GM19468 (cell line): ENCODE measurements at regions not wholly inside any gene's neighbourhood (a gene's known extent, or its start where the extent isn't known, plus 50 kb on each side); places are given as distances from the start of the nearest gene placed in this dataset.
"Not testable (repeated sequence)": the region's sequence is repeated elsewhere in the genome, so short reads cannot be mapped to it uniquely, and the experiment has no call there.

Experiments used
- ATAC-seq: cut with Tn5 transposase; IDR thresholded peaks from one replicate; pipeline ENCODE4 v1.9.1; 2021; ENCODE audit warnings: mild to moderate bottlenecking, moderate library complexity, moderate number of reproducible peaks; ENCODE audit not compliant: unreplicated experiment; ENCODE audit errors: extremely low read depth

DNA sequence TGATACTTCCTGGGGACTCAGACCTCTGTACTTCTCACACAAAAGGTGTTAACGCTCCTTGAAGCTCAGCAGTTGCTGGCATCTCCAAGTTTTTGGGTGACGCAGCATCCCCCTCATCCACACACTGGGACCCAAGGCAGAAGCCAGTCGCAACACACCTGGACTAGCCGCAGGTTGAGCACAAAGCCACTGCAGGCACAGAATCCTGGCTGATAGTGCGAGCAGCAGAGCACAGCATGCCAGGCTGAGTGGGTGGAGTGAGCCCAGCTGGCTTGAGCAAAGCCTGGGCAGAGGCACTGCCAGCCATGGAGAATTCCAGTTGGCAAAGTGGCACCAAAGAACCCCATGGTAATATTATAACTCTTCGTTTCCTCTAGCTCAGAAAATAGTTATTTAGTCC is 873.2 kb upstream of the NDST4 start:
- no peak for ATAC-seq

DNA sequence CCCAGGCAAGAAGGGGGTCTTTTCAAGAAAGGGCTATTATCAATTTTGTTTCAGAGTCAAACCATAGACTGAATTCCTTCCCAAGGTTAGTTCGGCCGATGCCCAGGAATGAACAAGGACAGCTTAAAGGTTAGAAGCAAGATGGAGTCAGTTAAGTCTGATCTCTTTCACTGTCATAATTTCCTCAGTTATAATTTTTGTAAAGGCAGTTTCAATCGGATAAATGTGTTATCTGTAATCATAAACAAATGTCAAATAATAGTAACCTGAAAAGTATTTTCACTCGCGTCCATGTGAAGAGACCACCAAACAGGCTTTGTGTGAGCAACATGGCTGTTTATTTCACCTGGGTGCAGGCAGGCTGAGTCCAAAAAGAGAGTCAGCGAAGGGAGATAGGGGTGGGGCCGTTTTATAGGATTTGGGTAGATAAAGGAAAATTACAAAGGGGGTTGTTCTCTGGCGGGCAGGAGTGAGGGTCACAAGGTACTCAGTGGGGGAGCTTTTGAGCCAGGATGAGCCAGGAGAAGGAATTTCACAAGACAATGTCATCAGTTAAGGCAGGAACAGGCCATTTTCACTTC is 862.1 kb upstream of the NDST4 start:
- ATAC-seq, result not testable (repeated sequence)

DNA sequence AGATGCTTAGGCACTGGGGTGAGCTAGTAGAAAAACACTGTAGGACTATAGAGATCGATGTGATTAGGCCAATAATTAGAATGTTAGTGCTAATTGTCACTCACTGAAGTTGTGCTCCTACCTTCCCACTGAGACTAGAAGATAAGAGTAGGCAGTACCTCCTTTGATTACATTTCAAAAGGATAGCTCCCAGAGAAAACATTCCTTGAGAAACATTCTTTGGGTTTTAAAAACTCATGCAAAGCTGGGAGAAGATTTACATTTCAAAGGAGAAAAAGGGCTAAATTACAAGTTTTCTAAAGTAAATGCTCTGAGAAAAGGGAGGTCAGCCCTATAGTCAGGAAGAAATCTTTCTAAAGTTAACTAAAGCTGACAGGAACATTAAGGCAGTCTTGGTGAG is 860.3 kb upstream of the NDST4 start:
- no peak for ATAC-seq

DNA sequence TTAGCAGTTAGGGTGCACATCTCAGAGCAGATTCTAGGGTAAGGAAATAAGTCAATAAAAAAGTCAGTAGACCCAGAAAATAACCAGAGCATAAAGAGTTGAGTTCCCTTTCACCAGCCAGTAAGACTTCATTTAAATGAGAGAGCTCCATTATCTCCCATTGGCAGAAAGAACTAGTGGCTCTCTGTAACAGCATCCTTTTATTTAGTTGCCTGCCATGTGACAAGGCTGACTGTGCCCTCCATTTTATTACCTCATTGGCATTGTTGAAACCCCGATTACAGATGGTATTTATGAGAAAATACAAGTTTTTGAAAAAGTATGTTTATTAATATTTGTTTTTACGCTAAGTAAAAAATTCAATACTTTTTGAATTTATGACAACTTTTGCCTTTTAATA is 859.5 kb upstream of the NDST4 start:
- ATAC-seq, result no peak

DNA sequence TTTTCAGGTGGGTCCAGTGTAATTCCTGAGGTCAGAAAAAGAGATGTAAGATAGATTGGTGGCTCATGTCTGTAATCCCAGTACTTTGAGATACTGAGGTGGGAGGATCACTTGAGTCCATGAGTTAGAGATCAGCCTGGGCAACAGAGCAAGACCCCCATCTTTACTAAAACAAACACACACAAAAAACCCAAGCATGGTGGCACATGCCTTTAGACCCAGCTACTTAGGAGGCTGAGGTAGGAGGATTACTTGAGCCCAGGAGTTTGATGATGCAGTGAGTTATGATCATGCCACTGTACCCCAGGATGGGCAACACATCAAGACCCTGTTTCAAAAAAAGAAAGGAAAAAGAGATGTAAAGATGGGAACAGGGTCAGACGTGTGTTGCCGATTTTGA is 857.4 kb upstream of the NDST4 start:
- no peak for ATAC-seq

DNA sequence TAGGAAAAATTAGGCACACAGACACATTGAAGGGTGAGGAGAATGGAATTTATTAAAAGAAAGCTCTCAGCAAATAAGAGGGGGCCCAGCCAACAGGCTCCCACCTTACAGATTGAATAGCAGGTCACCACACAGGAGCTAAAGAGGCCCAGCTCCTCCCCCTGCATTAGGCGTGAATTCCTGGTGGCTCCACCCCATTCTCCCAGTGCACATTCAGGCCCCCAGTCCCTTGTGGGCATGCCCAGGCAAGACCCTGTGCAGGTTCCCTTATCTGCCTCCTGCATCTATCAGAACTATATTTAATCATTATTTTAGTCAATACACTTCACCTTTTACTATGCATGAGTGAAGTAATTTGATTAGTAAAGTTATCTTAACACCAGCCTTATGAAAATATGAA is 856.3 kb upstream of the NDST4 start:
- no peak for ATAC-seq

DNA sequence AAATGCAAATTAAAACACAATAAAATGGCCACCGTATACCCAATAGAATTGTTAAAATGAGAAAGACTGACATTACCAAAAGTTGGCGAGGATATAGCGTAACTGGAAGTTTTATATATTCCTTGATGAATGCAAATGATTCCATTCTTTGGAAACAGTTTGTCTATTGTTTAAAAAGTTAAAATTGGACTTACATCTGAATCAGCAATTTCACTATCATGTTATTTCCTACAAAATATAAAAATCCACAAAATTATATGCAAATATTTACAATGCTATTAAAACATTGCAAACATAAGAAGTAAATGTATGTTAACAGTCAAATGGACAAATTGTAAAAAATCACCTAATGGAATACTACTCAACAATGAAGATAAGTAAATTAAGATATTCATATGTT is 852.2 kb upstream of the NDST4 start:
- no peak for ATAC-seq

DNA sequence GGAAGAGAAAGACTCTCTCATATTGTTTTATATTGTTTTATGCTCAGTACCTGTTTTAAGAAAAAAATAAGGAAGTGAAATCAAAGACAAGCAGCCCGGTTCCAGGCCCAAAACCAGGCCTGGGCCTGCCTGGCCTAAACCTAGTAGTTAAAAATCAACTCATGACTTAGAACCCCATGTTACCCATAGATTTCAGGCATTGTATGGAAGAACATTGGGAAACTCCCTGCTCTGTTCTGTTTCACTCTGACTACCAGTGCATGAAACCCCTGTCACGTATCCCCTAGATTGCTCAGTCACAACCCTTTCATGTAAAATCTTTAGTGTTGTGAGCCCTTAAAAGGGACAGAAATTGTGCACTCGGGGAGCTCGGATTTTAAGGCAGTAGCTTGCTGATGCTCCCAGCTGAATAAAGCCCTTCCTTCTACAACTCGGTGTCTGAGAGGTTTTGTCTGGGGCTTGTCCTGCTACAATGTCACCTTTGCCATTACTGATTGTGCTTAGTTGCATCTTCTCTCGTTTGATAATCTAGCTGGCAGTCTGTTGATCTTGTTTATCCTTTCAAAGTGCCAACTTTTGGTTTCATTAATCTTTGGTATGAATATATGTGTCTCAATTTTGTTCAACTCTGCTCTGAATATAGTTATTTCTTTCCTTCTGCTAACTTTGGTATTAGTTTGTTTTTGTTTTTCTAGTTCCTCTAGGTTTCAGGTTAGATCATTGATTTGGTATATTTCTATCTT is 842.8 kb upstream of the NDST4 start:
- ATAC-seq, result not testable (repeated sequence)

DNA sequence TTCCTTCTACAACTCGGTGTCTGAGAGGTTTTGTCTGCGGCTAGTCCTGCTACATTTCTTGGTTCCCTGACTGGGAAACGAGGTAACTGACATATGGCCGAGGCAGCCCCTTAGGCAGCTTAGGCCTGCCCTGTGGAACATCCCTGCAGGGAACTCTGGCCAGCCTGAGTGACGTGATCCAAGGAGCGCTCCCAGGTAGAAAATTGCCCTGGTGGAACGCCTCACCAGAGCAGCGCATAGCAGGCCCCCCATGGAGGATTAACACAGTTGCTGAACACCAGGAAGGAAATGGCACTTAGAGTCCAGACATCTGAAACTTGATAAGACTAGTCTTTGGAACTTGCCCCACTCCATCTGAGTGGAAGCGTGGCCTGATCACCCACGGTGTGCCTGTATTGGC is 837.4 kb upstream of the NDST4 start:
- no peak for ATAC-seq

DNA sequence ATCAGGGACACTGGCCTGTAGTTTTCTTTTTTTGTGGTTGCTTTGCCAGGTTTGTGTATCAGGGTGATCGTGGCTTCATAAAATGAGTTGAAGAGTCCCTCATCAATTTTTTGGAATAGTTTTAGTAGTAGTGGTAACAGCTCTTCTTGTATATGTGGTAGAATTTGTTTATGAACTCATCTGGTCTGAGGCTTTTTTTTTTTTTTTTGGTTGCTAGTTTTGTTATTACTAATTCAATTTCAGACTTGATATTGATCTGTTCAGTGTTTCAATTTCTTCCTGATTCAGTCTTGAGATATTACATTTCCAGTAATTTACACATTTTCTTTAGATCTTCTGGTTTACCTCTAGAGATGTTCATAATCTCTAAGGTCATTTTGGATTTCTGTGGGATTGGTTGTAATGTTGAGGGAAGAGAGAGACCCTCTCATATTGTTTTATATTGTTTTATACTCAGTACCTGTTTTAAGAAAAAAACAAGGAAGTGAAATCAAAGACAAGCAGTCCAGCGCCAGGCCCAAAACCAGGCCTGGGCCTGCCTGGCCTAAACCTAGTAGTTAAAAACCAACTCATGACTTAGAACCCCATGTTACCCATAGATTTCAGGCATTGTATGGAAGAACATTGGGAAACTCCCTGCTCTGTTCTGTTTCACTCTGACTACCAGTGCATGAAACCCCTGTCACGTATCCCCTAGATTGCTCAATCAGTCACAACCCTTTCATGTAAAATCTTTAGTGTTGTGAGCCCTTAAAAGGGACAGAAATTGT is 836.7 kb upstream of the NDST4 start:
- ATAC-seq, result peak; percentile 48

DNA sequence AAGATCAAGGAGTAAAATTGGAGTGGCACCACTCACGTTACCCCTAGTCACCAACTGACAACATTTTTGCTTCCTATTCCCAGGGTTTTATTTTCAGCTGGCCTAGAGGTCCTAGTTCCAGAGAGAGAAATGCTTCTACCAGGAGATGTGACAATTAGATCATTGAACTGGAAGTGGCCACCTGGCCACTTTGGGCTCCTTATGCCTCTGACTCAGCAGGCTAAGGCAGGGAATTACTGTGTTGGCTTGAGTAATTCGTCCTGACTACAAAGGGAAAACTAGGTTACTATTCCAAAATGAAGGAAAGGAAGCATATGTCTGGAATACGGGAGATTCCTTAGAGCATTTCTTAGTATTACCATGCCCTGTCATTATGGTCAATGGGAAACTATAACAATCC is 831.6 kb upstream of the NDST4 start:
- no peak for ATAC-seq

DNA sequence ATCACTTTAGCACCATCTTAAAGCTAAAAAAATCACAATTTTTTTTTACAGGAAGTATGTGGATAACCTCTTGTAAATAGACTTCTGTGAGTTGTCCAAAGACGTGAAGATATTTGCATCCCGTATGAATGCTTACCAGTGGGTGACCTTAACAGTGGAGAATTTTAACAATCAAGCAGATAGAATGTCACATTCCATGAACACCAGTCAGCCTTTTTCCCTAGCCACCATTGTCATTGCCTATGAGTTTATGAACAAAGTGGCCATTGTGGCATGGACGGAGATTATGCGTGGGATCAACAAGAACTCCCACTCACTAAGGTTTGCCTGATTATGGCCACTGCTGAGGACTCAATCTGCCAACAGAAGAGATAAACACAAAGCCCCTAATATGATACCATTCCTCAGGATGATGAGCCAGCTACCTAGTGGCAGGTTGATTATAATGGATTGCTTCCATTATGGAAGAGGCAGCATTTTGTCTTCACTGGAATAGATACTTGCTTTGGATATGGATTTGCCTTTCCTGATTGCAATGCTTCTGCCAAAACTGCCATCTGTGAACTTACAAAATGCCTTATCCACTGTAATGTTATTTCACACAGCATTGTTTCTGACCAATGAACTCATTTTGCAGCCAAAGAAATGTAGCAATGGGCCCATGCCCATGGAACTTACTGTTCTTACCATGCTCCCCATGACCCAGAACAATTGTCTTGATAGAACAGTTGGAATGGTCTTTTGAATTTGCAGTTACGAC is 830.9 kb upstream of the NDST4 start:
- no peak for ATAC-seq

DNA sequence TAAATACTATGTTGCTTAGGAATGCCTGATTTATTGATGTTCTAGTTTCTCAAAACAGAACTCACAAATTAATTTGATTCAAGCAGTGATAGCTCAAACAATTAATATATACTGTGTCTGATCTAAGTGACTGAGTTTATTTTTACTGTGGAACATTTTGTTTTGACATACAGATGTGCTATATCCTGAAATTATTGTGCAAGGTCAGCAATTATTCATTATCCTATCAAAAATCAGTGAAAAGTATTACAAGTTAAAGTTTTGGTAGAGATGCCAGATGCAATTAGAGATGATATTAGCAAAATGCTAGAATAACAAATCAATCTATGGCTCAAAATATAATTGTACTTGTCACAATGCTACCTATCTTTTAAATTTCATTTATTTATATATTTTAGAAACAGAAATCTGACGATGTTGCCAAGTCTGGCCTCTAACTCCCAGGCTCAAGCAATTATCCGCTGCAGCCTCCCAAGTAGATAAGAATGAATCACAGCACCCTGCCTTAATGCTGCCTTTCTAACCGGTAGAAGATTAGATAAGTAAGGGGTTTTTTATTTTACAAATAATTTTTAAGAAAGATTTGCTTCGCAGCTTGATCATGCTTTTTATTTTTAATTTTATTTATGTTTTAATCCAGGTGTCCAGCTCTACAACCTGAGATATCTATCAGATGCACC is 825.5 kb upstream of the NDST4 start:
- no peak for ATAC-seq

DNA sequence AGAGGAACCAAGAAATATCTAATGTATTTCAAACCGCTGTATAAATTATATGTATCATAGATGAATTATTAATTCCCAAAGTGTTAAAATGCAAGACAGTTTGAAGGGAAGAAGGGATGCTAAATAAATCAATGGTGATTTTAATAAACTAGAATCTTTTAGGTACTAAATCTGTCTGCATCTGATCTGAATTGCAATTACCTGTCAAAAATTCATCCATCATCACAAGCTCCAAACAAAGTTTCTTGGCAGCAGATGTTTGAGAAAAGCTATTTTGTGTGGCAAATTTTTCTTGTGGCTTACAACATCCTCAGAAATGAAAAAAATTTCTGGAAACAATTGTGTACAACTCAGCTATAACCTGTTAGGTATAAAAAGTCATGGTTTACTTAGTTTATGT is 816.0 kb upstream of the NDST4 start:
- no peak for ATAC-seq

DNA sequence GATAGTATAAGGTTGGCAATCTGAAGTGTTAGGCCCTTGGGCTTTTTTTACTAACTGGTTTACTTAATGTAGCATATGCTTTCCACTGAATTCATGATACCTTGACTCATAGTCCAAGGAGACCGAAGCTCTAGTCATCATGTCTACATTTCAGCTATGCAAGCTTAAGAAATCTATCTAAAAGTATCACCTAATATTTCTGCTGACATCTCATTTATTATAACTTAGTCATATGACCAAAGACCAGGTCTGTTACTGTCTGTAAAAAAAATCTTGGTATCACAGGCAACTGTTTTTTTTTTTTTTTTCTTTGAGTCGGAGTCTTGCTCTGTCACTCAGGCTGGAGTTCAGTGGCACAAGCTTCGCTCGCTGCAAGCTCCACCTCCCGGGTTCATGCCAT is 814.0 kb upstream of the NDST4 start:
- no peak for ATAC-seq

DNA sequence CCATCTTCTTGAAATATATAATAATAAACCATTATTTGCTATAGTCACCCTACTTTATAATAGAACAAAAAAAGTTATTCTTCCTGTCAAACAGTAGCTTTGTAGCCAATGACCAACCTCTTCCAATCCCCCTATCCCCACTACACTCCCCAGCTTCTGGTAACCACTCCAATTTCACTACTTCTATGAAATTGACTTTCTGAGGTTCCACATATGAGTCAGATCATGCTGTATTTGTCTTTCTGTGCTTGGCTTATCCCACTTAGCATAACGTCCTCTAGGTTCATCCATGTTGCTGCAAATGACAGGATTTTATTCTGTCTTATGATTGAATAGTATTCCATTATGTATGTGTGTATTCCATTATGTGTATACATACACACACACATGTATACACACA is 809.7 kb upstream of the NDST4 start:
- no peak for ATAC-seq

DNA sequence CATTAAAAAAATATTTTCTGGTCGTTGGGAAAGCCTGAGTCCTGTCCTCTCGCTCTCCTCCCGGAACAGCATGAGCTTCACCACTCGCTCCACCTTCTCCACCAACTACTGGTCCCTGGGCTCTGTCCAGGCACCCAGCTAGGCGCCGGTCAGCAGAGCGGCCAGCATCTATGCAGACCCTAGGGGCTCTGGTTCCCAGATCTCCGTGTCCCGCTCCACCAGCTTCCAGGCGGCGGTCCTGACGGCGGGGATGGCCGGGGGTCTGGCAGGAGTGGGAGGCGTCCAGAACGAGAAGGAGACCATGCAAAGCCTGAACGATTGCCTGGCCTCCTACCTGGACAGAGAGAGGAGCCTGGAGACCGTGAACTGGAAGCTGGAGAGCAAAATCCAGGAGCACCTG is 807.2 kb upstream of the NDST4 start:
- no peak for ATAC-seq

DNA sequence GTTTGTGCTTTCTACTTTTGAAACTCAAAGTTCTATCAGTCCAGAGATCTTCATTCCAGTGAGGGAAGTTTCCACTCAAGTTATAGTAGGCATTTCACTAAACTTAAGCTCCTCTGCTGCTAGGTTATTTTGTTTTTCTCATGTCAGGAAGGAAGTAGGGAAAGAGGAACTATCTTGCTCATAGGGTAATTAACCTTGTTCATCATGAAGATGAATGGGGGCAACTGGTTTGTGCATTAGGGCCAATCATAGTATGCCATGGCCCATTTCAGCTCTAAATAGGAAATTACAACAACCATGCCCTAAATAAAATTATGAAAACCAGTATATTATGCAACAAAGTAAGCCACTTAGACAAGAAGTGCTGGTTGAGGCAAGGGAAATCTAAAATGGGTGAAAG is 804.7 kb upstream of the NDST4 start:
- ATAC-seq, result no peak

DNA sequence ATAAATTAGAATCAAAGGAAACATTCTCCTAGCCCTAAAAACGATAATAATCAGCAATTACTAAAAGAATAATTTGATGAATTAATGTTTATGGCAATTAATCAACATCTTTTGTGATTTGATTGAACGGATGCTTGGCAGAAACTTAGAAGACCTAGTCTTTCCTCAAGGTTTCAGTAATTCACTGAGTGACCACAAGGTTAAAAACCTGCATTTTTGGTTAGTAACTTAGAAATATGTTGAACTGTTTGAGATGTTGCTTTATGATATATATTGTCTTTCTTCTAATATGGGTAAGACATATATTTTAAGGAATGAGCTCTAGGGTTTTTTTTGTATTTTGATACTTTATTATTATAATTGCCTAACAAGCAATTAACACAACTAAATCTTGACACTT is 793.0 kb upstream of the NDST4 start:
- no peak for ATAC-seq

DNA sequence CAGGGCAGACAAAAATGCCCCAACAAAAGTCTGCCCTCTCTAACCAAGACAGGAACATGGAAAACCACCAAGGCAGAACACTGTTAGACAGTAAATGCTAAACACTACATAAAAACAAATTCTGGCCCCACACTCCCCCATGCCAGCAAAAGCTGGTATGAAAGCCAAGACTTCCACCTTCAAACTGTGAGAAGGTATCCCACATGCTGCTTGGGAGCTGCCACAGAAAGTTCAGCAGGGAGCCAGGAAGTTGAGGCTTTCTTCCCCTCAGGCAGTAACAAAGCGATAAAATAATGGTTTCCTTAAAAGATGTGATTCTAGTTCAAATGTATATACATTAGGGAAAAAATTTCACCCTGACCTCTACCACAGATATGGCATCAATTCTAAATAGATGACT is 770.4 kb upstream of the NDST4 start:
- no peak for ATAC-seq
